Thyroid gland (tissue), 4 donors: ENCODE measurements at regions not wholly inside any gene's neighbourhood (a gene's known extent, or its start where the extent isn't known, plus 50 kb on each side); places are given as distances from the start of the nearest gene placed in this dataset.

Experiments used
- DNase-seq, 2 donors: peaks; one replicate each; pipeline ENCODE4 v3.0.0-alpha.2; 2019
- H3K27ac ChIP-seq, 3 donors: fragments of 200-600 bp; sonication (generic); 1 replicate in 2 of 3; 2 replicates in 1 of 3; pipeline ENCODE4 v1.5.1; 2016 to 2019; ENCODE audit warnings: mild to moderate bottlenecking in 1 of 3, moderate library complexity in 1 of 3
- H3K27me3 ChIP-seq: fragments of 200-600 bp; sonication (generic); one replicate; pipeline ENCODE4 v1.5.1; 2019
- H3K36me3 ChIP-seq, 2 donors: fragments of 200-600 bp; sonication (generic); one replicate each; pipeline ENCODE4 v1.5.1; 2016 to 2019
- H3K4me1 ChIP-seq, 2 donors: fragments of 200-600 bp; sonication (generic); one replicate each; pipeline ENCODE4 v1.5.1; 2017 to 2019
- H3K4me3 ChIP-seq, 3 donors: fragments of 200-600 bp; sonication (generic); replicated peaks in 1 of 3; 1 replicate in 2 of 3; 2 replicates in 1 of 3; pipeline ENCODE4 v1.5.1; 2016; ENCODE audit warnings: mild to moderate bottlenecking in 1 of 3
- H3K9me3 ChIP-seq: fragments of 200-600 bp; sonication (generic); one replicate; pipeline ENCODE4 v1.5.1; 2017
- CTCF ChIP-seq, 6 experiments: fragments of 200-600 bp in 3 of 6; fragments of 450-650 bp in 3 of 6; sonication (generic) in 3 of 6; IDR thresholded peaks; one replicate each; pipeline ENCODE4 v1.5.1; 2016 to 2019; ENCODE audit warnings: antibody characterized with exemption in 6 of 6, mild to moderate bottlenecking in 2 of 6, inconsistent platforms in 1 of 6, moderate library complexity in 1 of 6
- POLR2A ChIP-seq, 2 donors: fragments of 450-650 bp; IDR thresholded peaks; one replicate each; pipeline ENCODE4 v1.6.1; 2017; ENCODE audit warnings: antibody characterized with exemption in 2 of 2, mild to moderate bottlenecking in 2 of 2, moderate library complexity in 1 of 2
- WGBS, 2 donors: methylation state at CpG; one replicate each; pipeline ENCODE4 v1.1.5; 2017; 5-methylcytosine and 5-hydroxymethylcytosine counted together
- intact Hi-C: fragments of 100-400 bp; cut with DNase I; formaldehyde crosslinking; loops from one replicate; pipeline ENCODE4 v1.15.1; 2023

- no peak for TF ChIP-seq POLR2A (IDR thresholded peaks at IDR 0.05)
- TF ChIP-seq CTCF (IDR thresholded peaks at IDR 0.05): no peak
- Histone ChIP-seq H3K9me3 (no peaks in the 10 kb centered on the region), H3K36me3 (no peaks in the 10 kb centered on the region), H3K27ac (no peak overlapping the region), H3K27me3 (no peaks in the 10 kb centered on the region), H3K4me1 (no peaks in the 10 kb centered on the region), H3K4me3 (no peak overlapping the region)
- DNase-seq: no peak
- intact Hi-C loops: no loop called here
- 85 to 91% methylated on average over 6 to 11 of the region's 11 CpGs for WGBS, 2 donors
Observed at GRCh38 chr20:56697476-56697875, 68.4 kb downstream of the TFAP2C start.

GRCh38 chr20:56698297-56698696 lies 69.2 kb downstream of the TFAP2C start:
- 71 to 85% methylated on average over 3 of the region's 3 CpGs for WGBS, 2 donors
- intact Hi-C loops: no loop called here

GRCh38 chr20:56698749-56699148 lies 69.6 kb downstream of the TFAP2C start:
- Histone ChIP-seq H3K27ac (no peak overlapping the region), H3K9me3 (no peaks in the 10 kb centered on the region), H3K36me3 (no peaks in the 10 kb centered on the region), H3K4me1 (no peaks in the 10 kb centered on the region), H3K4me3 (no peak overlapping the region), H3K27me3 (no peaks in the 10 kb centered on the region)
- DNase-seq: no peak
- intact Hi-C loops: no loop called here
- TF ChIP-seq CTCF (IDR thresholded peaks at IDR 0.05) (no peak), POLR2A (IDR thresholded peaks at IDR 0.05) (no peak)
- WGBS, 2 donors: 25 to 29% methylated on average over 6 to 7 of the region's 7 CpGs

More at GRCh38 chr20:56698297-56698696, 69.2 kb downstream of the TFAP2C start:
- no peaks in the 10 kb centered on the region for H3K27me3 ChIP-seq
- H3K9me3 ChIP-seq: no peaks in the 10 kb centered on the region
- H3K4me1 ChIP-seq: no peaks in the 10 kb centered on the region
- TF ChIP-seq CTCF (IDR thresholded peaks at IDR 0.05) (no peak), POLR2A (IDR thresholded peaks at IDR 0.05) (no peak)
- H3K36me3 ChIP-seq: no peaks in the 10 kb centered on the region
- DNase-seq: no peak
- H3K27ac ChIP-seq: no peak overlapping the region
- H3K4me3 ChIP-seq: no peak overlapping the region

- no peaks in the 10 kb centered on the region for H3K4me1 ChIP-seq
- H3K9me3 ChIP-seq: no peaks in the 10 kb centered on the region
- H3K4me3 ChIP-seq: no peak overlapping the region
- intact Hi-C loops: no loop called here
- TF ChIP-seq POLR2A (IDR thresholded peaks at IDR 0.05): no peak
- TF ChIP-seq CTCF (IDR thresholded peaks at IDR 0.05): no peak
- H3K27me3 ChIP-seq: no peaks in the 10 kb centered on the region
- no peak overlapping the region for H3K27ac ChIP-seq
- DNase-seq: no peak
- H3K36me3 ChIP-seq: no peaks in the 10 kb centered on the region
- 79 to 86% methylated on average over 21 of the region's 21 CpGs for WGBS, 2 donors
Observed at GRCh38 chr20:56702931-56703840, 74.1 kb downstream of the TFAP2C start.

- TF ChIP-seq POLR2A (IDR thresholded peaks at IDR 0.05) (no peak), CTCF (IDR thresholded peaks at IDR 0.05) (no peak)
- 67 to 73% methylated on average over 6 of the region's 6 CpGs for WGBS, 2 donors
- intact Hi-C loops: no loop called here
- peak in 1 of 2 donors; percentile 7 for DNase-seq
- Histone ChIP-seq H3K27ac (no peak overlapping the region), H3K27me3 (no peaks in the 10 kb centered on the region), H3K4me3 (no peak overlapping the region), H3K36me3 (no peaks in the 10 kb centered on the region), H3K9me3 (no peaks in the 10 kb centered on the region), H3K4me1 (peaks cover 3 to 7% of the 10 kb centered on the region in 2 donors)
Observed at GRCh38 chr20:56706867-56707360, 77.8 kb downstream of the TFAP2C start.
